HL-60 (cell line): ENCODE measurements at regions not wholly inside any gene's neighbourhood (a gene's known extent, or its start where the extent isn't known, plus 50 kb on each side); places are given as distances from the start of the nearest gene placed in this dataset.
A peak's percentile ranks its signal among the peaks of the same experiment; 100 is the strongest.

Experiments
- DNase-seq, 2 experiments: peaks; one replicate each; pipeline ENCODE4 v3.0.0-alpha.2; 2010 to 2020; ENCODE audit warnings: low read depth in 1 of 2, low spot score in 1 of 2
- H3K27ac ChIP-seq: fragments of 250-450 bp; sonication (Bioruptor Pico); replicated peaks from 2 replicates; pipeline ENCODE4 v1.5.1; 2020; ENCODE audit warnings: mild to moderate bottlenecking, moderate library complexity
- H3K27me3 ChIP-seq: fragments of 250-450 bp; sonication (Bioruptor Pico); 2 replicates; pipeline ENCODE4 v1.5.1; 2021; ENCODE audit warnings: mild to moderate bottlenecking, moderate library complexity; ENCODE audit not compliant: insufficient read depth, poor library complexity, severe bottlenecking
- H3K4me3 ChIP-seq: replicated peaks from 2 replicates; pipeline ENCODE4 v1.5.1; 2011; ENCODE audit warnings: mild to moderate bottlenecking, control low read depth, low read length; ENCODE audit not compliant: insufficient read depth
- CTCF ChIP-seq: IDR thresholded peaks from one replicate; pipeline ENCODE4 v1.5.1; 2011; ENCODE audit warnings: low read length, control low read depth, inconsistent platforms; ENCODE audit not compliant: insufficient read depth
- GABPA ChIP-seq: IDR thresholded peaks from 2 replicates; pipeline ENCODE4 v1.6.1; 2012; ENCODE audit warnings: low read depth
- POLR2AphosphoS5 ChIP-seq: IDR thresholded peaks from 2 replicates; pipeline ENCODE4 v1.6.1; 2012; ENCODE audit warnings: low read depth
- REST ChIP-seq: IDR thresholded peaks from 2 replicates; pipeline ENCODE4 v1.6.1; 2012; ENCODE audit warnings: low read depth; ENCODE audit not compliant: insufficient replicate concordance
- SPI1 ChIP-seq: IDR thresholded peaks from 2 replicates; pipeline ENCODE4 v1.6.1; 2012; ENCODE audit warnings: low read depth, mild to moderate bottlenecking, borderline replicate concordance

- Histone ChIP-seq H3K27me3 (no peaks in the 10 kb centered on the region), H3K4me3 (no peak overlapping the region), H3K27ac (peak overlapping the region; percentile 90)
- DNase-seq, result peak in 1 of 2 experiments; percentile 73
- TF ChIP-seq SPI1 (peak; percentile 21; the same call in 1 of the 2 replicates), REST (no peak), CTCF (no peak), POLR2AphosphoS5 (no peak; the same call in 1 of the 2 replicates)
Measured at GRCh38 chr7:101740981-101741725, 76.3 kb upstream of the CUX1 start.

DNA sequence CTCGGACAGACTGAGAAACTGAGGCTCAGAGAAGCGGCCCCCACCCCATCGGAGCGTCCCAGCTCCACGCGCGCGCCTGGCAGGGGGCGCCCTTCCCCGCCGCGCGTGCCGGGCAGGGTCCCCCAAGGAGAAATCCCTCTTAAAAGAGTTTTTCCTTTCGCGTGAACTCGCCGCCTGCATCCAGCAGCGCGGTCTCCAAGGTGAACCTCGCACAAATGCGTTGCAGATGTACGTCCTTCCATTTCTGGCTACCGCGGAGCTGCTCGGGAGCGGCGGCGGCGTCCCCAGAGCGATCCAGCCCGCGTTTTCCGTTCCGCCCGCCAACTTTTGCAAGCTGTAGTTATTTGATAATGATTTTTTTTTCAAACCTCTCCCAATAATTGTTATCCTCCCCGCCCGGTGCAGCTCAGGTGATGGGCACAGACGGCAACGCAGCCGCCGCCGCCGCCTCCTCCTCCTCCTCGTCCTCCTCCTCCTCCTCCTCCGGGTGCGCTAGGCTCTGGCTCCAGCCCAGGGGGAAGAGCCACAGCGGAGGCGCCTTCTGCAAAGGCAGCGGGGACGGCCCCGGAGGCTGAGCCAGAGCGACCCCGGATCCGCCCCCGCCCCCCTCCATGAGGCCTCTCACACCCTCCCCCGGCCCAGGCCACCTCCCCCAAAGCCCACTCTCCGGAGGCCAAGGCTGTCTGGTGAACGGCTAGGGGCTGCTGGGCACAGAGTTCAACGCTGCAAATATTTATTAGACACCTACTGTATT is 74.0 kb upstream of the CUX1 start:
- Histone ChIP-seq H3K4me3 (peak overlapping the region; percentile 52), H3K27ac (peak overlapping the region; percentile 52), H3K27me3 (no peaks in the 10 kb centered on the region)
- TF ChIP-seq SPI1 (no peak), POLR2AphosphoS5 (peak; percentile 19; the same call in 1 of the 2 replicates)
- peak; percentile 61 to 68 for DNase-seq

GRCh38 chr7:101743995-101744360 is 73.4 kb upstream of the CUX1 start:
- H3K27ac ChIP-seq, result peak overlapping the region; percentile 52
- DNase-seq, result peak in 1 of 2 experiments; percentile 30
- H3K27me3 ChIP-seq, result no peaks in the 10 kb centered on the region
- H3K4me3 ChIP-seq, result peak overlapping the region; percentile 52
- TF ChIP-seq POLR2AphosphoS5 (no peak), GABPA (no peak), REST (no peak), SPI1 (no peak), CTCF (no peak)

GRCh38 chr7:101744588-101744987 is 72.8 kb upstream of the CUX1 start:
- TF ChIP-seq CTCF (no peak), SPI1 (no peak), POLR2AphosphoS5 (no peak), REST (no peak), GABPA (no peak)
- Histone ChIP-seq H3K27ac (peak overlapping the region; percentile 52), H3K4me3 (no peak overlapping the region), H3K27me3 (no peaks in the 10 kb centered on the region)
- peak in 1 of 2 experiments; percentile 47 for DNase-seq
